Epithelial cell of esophagus (primary cell): ENCODE measurements at regions not wholly inside any gene's neighbourhood (a gene's known extent, or its start where the extent isn't known, plus 50 kb on each side); places are given as distances from the start of the nearest gene placed in this dataset.

Experiments
- DNase-seq: peaks from one replicate; pipeline ENCODE4 v3.0.0; 2010; ENCODE audit warnings: low read depth
- H3K4me3 ChIP-seq: 2 replicates; pipeline ENCODE4 v1.5.1; 2011; ENCODE audit warnings: mild to moderate bottlenecking, low read length, control low read depth
- CTCF ChIP-seq: IDR thresholded peaks from 2 replicates; pipeline ENCODE4 v1.5.1; 2011; ENCODE audit warnings: low read depth, mild to moderate bottlenecking, low read length, control low read depth, inconsistent platforms; ENCODE audit not compliant: insufficient read depth; ENCODE audit errors: missing control alignments

GRCh38 chr4:149141391-149141790 lies 674.3 kb downstream of the IQCM start:
- DNase-seq = no peak
- H3K4me3 ChIP-seq = no peak overlapping the region
- TF ChIP-seq CTCF = no peak

- no peak for DNase-seq
- TF ChIP-seq CTCF = no peak
- no peak overlapping the region for H3K4me3 ChIP-seq
Measured at GRCh38 chr4:149140841-149141240, 674.8 kb downstream of the IQCM start.

GRCh38 chr4:149136951-149137620 lies 678.6 kb downstream of the IQCM start:
- TF ChIP-seq CTCF = no peak
- no peak overlapping the region for H3K4me3 ChIP-seq
- DNase-seq = no peak

- no peak for TF ChIP-seq CTCF
- DNase-seq = no peak
- H3K4me3 ChIP-seq = no peak overlapping the region
Measured at GRCh38 chr4:149135062-149135461, 680.6 kb downstream of the IQCM start.

- TF ChIP-seq CTCF = no peak
- no peak overlapping the region for H3K4me3 ChIP-seq
- DNase-seq = no peak
Measured at GRCh38 chr4:149121023-149121404, 678.8 kb upstream of the NR3C2 start.

GRCh38 chr4:149120331-149121022 lies 678.3 kb upstream of the NR3C2 start:
- no peak overlapping the region for H3K4me3 ChIP-seq
- TF ChIP-seq CTCF = no peak
- no peak for DNase-seq

GRCh38 chr4:149116806-149117205 lies 674.6 kb upstream of the NR3C2 start:
- no peak for DNase-seq
- H3K4me3 ChIP-seq = no peak overlapping the region
- TF ChIP-seq CTCF = no peak
